ENCODE measurements at regions not wholly inside any gene's neighbourhood (a gene's known extent, or its start where the extent isn't known, plus 50 kb on each side); places are given as distances from the start of the nearest gene placed in this dataset.

DNA sequence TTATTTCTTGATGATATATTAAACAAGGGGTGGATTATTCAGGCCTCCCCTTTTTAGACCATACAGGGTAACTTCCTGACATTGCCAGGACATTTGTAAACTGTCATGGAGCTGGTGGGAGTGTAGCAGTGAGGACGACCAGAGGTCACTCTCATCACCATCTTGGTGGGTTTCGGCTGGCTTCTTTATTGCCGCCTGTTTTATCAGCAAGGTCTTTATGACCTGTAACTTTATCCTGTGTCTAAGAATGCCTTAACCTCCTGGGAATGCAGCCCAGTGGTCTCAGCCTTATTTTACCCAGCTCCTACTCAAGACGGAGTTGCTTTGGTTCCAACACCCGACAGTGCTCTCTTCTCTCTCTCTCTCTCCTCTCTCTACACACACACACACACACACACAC, 221.9 kb downstream of the C16orf95 start:
- intact Hi-C loops (cut with micrococcal nuclease; ENCODE audit: unreplicated experiment): no loop called here
- ChIA-PET RAD21 (ENCODE audit: unreplicated experiment) (no interaction called here), CTCF (no interaction called here), SMC1A (ENCODE audit: uncharacterized antibody, unreplicated experiment) (no interaction called here), POLR2A (no interaction called here)
- no peaks in the 10 kb centered on the region for H3K27me3 ChIP-seq (replicated peaks in 1 of 2; ENCODE audit: control insufficient read depth in 2 of 2, insufficient read depth in 2 of 2, low read length in 1 of 2)
- in situ Hi-C loops (cut with MboI): no loop called here
- H3K4me2 ChIP-seq (ENCODE audit: control insufficient read depth, insufficient read depth): no peak overlapping the region
- no peak overlapping the region for H3K27ac ChIP-seq (ENCODE audit: control insufficient read depth, insufficient read depth)
- TF ChIP-seq EGR1 (IDR thresholded peaks at IDR 0.05; ENCODE audit: borderline replicate concordance in 1 of 2, low read depth in 2 of 2, low read length in 2 of 2): no peak
- TF ChIP-seq LARP7 (IDR thresholded peaks at IDR 0.05): no peak
- no peak for TF ChIP-seq BMI1 (IDR thresholded peaks at IDR 0.05; ENCODE audit: borderline replicate concordance)
- TF ChIP-seq, protein P1, sequence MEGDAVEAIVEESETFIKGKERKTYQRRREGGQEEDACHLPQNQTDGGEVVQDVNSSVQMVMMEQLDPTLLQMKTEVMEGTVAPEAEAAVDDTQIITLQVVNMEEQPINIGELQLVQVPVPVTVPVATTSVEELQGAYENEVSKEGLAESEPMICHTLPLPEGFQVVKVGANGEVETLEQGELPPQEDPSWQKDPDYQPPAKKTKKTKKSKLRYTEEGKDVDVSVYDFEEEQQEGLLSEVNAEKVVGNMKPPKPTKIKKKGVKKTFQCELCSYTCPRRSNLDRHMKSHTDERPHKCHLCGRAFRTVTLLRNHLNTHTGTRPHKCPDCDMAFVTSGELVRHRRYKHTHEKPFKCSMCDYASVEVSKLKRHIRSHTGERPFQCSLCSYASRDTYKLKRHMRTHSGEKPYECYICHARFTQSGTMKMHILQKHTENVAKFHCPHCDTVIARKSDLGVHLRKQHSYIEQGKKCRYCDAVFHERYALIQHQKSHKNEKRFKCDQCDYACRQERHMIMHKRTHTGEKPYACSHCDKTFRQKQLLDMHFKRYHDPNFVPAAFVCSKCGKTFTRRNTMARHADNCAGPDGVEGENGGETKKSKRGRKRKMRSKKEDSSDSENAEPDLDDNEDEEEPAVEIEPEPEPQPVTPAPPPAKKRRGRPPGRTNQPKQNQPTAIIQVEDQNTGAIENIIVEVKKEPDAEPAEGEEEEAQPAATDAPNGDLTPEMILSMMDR (IDR thresholded peaks at IDR 0.05 in 2 of 3, conservative IDR thresholded peaks at IDR 0.05 in 1 of 3; ENCODE audit: control insufficient read depth in 2 of 3, extremely low read depth in 1 of 3, insufficient read depth in 1 of 3, low read depth in 3 of 3, low read length in 3 of 3): no peak
- TF ChIP-seq CREM (IDR thresholded peaks at IDR 0.05; ENCODE audit: low read depth): no peak
- no peak for TF ChIP-seq POLR2AphosphoS2 (IDR thresholded peaks at IDR 0.05; ENCODE audit: low read depth, low read length)
- no peak for TF ChIP-seq IKZF1 (conservative IDR thresholded peaks at IDR 0.05)
- TF ChIP-seq NRF1 (conservative IDR thresholded peaks at IDR 0.05; ENCODE audit: low read depth, low read length): no peak
- TF ChIP-seq, protein P2, sequence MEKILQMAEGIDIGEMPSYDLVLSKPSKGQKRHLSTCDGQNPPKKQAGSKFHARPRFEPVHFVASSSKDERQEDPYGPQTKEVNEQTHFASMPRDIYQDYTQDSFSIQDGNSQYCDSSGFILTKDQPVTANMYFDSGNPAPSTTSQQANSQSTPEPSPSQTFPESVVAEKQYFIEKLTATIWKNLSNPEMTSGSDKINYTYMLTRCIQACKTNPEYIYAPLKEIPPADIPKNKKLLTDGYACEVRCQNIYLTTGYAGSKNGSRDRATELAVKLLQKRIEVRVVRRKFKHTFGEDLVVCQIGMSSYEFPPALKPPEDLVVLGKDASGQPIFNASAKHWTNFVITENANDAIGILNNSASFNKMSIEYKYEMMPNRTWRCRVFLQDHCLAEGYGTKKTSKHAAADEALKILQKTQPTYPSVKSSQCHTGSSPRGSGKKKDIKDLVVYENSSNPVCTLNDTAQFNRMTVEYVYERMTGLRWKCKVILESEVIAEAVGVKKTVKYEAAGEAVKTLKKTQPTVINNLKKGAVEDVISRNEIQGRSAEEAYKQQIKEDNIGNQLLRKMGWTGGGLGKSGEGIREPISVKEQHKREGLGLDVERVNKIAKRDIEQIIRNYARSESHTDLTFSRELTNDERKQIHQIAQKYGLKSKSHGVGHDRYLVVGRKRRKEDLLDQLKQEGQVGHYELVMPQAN (conservative IDR thresholded peaks at IDR 0.05): no peak
- TF ChIP-seq, protein P3, sequence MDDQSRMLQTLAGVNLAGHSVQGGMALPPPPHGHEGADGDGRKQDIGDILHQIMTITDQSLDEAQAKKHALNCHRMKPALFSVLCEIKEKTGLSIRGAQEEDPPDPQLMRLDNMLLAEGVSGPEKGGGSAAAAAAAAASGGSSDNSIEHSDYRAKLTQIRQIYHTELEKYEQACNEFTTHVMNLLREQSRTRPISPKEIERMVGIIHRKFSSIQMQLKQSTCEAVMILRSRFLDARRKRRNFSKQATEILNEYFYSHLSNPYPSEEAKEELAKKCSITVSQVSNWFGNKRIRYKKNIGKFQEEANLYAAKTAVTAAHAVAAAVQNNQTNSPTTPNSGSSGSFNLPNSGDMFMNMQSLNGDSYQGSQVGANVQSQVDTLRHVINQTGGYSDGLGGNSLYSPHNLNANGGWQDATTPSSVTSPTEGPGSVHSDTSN (IDR thresholded peaks at IDR 0.05; ENCODE audit: insufficient replicate concordance, low read depth, low read length): no peak
- TF ChIP-seq, protein P4, sequence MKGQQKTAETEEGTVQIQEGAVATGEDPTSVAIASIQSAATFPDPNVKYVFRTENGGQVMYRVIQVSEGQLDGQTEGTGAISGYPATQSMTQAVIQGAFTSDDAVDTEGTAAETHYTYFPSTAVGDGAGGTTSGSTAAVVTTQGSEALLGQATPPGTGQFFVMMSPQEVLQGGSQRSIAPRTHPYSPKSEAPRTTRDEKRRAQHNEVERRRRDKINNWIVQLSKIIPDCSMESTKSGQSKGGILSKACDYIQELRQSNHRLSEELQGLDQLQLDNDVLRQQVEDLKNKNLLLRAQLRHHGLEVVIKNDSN (IDR thresholded peaks at IDR 0.05; ENCODE audit: borderline replicate concordance, extremely low read length, insufficient read depth, low read depth, low read length): no peak
- TF ChIP-seq KAT2A (conservative IDR thresholded peaks at IDR 0.05; ENCODE audit: control insufficient read depth, low read depth, low read length): no peak
- TF ChIP-seq RAD51 (IDR thresholded peaks at IDR 0.05): no peak
- TF ChIP-seq, protein P5, sequence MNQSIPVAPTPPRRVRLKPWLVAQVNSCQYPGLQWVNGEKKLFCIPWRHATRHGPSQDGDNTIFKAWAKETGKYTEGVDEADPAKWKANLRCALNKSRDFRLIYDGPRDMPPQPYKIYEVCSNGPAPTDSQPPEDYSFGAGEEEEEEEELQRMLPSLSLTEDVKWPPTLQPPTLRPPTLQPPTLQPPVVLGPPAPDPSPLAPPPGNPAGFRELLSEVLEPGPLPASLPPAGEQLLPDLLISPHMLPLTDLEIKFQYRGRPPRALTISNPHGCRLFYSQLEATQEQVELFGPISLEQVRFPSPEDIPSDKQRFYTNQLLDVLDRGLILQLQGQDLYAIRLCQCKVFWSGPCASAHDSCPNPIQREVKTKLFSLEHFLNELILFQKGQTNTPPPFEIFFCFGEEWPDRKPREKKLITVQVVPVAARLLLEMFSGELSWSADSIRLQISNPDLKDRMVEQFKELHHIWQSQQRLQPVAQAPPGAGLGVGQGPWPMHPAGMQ (IDR thresholded peaks at IDR 0.05; ENCODE audit: borderline replicate concordance): no peak
- no peak for TF ChIP-seq MEF2B (IDR thresholded peaks at IDR 0.05; ENCODE audit: partially characterized antibody, poor library complexity, severe bottlenecking)
- H3K9me3 ChIP-seq (replicated peaks; ENCODE audit: control insufficient read depth, insufficient read depth, low read length): no peaks in the 10 kb centered on the region
- DNase-seq (ENCODE audit: low read depth, low spot score): no peak
- H4K20me1 ChIP-seq (ENCODE audit: control insufficient read depth, insufficient read depth): no peaks in the 10 kb centered on the region
- no peak for ATAC-seq
- FAIRE-seq: no peak
- H3K79me2 ChIP-seq (ENCODE audit: control insufficient read depth, insufficient read depth, low read length): no peaks in the 10 kb centered on the region
- H3K36me3 ChIP-seq (ENCODE audit: control insufficient read depth in 2 of 2, insufficient read depth in 2 of 2, low read length in 1 of 2): no peaks in the 10 kb centered on the region
- no peak overlapping the region for H2AFZ ChIP-seq (ENCODE audit: control insufficient read depth, low read depth, low read length)
- no peak overlapping the region for H3K4me3 ChIP-seq
- no TSS peak for BruUV-seq (replicated peaks)
- WGBS (ENCODE audit: insufficient coverage, insufficient replicate concordance, low lambda C conversion rate, missing lambda C conversion rate): 50% methylated on average over 3 of the region's 5 CpGs
- no peak overlapping the region for H3K9ac ChIP-seq (ENCODE audit: control insufficient read depth, insufficient read depth, low read length)
- no peaks in the 10 kb centered on the region for H3K4me1 ChIP-seq (ENCODE audit: control insufficient read depth, insufficient read depth, low read length)
